Colonic mucosa (tissue), 4 donors: ENCODE measurements at regions not wholly inside any gene's neighbourhood (a gene's known extent, or its start where the extent isn't known, plus 50 kb on each side); places are given as distances from the start of the nearest gene placed in this dataset.

Experiments used
- DNase-seq: peaks from one replicate; pipeline ENCODE4 v3.0.0-alpha.2; 2020
- H3K27ac ChIP-seq: fragments of 200-600 bp; one replicate; pipeline ENCODE4 v1.8.0; 2021
- H3K27me3 ChIP-seq: fragments of 200-600 bp; one replicate; pipeline ENCODE4 v1.8.0; 2021
- H3K36me3 ChIP-seq: fragments of 200-600 bp; one replicate; pipeline ENCODE4 v1.8.0; 2021
- H3K4me1 ChIP-seq: fragments of 200-600 bp; one replicate; pipeline ENCODE4 v1.8.0; 2021; ENCODE audit warnings: mild to moderate bottlenecking
- H3K4me3 ChIP-seq: fragments of 200-600 bp; one replicate; pipeline ENCODE4 v1.8.0; 2021
- H3K9ac ChIP-seq, 2 donors: one replicate each; pipeline ENCODE4 v1.7.0; 2013; ENCODE audit warnings: control low read depth in 2 of 2, low read depth in 2 of 2, low read length in 2 of 2
- H3K9me3 ChIP-seq: fragments of 200-600 bp; one replicate; pipeline ENCODE4 v1.8.0; 2021
- CTCF ChIP-seq: fragments of 200-600 bp; IDR thresholded peaks from one replicate; pipeline ENCODE4 v1.8.0; 2022; ENCODE audit warnings: antibody characterized with exemption, mild to moderate bottlenecking
- intact Hi-C: fragments of 100-400 bp; cut with DNase I; formaldehyde crosslinking; loops from one replicate; pipeline ENCODE4 v1.14.1; 2022
- donor health status: healthy.
- donor health status: DM: no; HTN: no; CAD: no.
- donor health status: DM: no; HTN: no; CAD: no.

GRCh38 chr18:78830826-78831225 lies 148.8 kb upstream of the SALL3 start:
- Histone ChIP-seq H3K27me3 (no peaks in the 10 kb centered on the region), H3K9ac (no peak overlapping the region), H3K27ac (no peak overlapping the region), H3K36me3 (no peaks in the 10 kb centered on the region), H3K4me1 (no peaks in the 10 kb centered on the region), H3K4me3 (no peak overlapping the region), H3K9me3 (no peaks in the 10 kb centered on the region)
- no peak for DNase-seq
- intact Hi-C loops = no loop called here
- TF ChIP-seq CTCF = no peak

GRCh38 chr18:78831603-78832002 lies 148.0 kb upstream of the SALL3 start:
- Histone ChIP-seq H3K27me3 (no peaks in the 10 kb centered on the region), H3K9me3 (no peaks in the 10 kb centered on the region), H3K27ac (no peak overlapping the region), H3K36me3 (no peaks in the 10 kb centered on the region), H3K9ac (no peak overlapping the region), H3K4me3 (no peak overlapping the region), H3K4me1 (no peaks in the 10 kb centered on the region)
- TF ChIP-seq CTCF = no peak
- no peak for DNase-seq
- intact Hi-C loops = no loop called here

- no peaks in the 10 kb centered on the region for H3K9me3 ChIP-seq
- no peak overlapping the region for H3K4me3 ChIP-seq
- intact Hi-C loops = no loop called here
- H3K27me3 ChIP-seq = no peaks in the 10 kb centered on the region
- TF ChIP-seq CTCF = no peak
- H3K4me1 ChIP-seq = no peaks in the 10 kb centered on the region
- no peak overlapping the region for H3K9ac ChIP-seq
- H3K36me3 ChIP-seq = no peaks in the 10 kb centered on the region
- no peak overlapping the region for H3K27ac ChIP-seq
- DNase-seq = no peak
Measured at GRCh38 chr18:78833833-78834232, 145.8 kb upstream of the SALL3 start.

GRCh38 chr18:78836838-78837237 lies 142.8 kb upstream of the SALL3 start:
- intact Hi-C loops = no loop called here
- no peak for TF ChIP-seq CTCF
- no peak overlapping the region for H3K4me3 ChIP-seq
- no peaks in the 10 kb centered on the region for H3K4me1 ChIP-seq
- no peaks in the 10 kb centered on the region for H3K27me3 ChIP-seq
- H3K9me3 ChIP-seq = no peaks in the 10 kb centered on the region
- H3K9ac ChIP-seq = no peak overlapping the region
- no peak overlapping the region for H3K27ac ChIP-seq
- DNase-seq = no peak
- H3K36me3 ChIP-seq = no peaks in the 10 kb centered on the region

- intact Hi-C loops = no loop called here
- Histone ChIP-seq H3K9me3 (no peaks in the 10 kb centered on the region), H3K27me3 (no peaks in the 10 kb centered on the region), H3K4me3 (no peak overlapping the region), H3K27ac (no peak overlapping the region), H3K9ac (no peak overlapping the region), H3K36me3 (no peaks in the 10 kb centered on the region), H3K4me1 (no peaks in the 10 kb centered on the region)
- no peak for TF ChIP-seq CTCF
- no peak for DNase-seq
Measured at GRCh38 chr18:78837754-78838153, 141.9 kb upstream of the SALL3 start.

GRCh38 chr18:78838183-78838582 lies 141.4 kb upstream of the SALL3 start:
- H3K27me3 ChIP-seq = no peaks in the 10 kb centered on the region
- TF ChIP-seq CTCF = no peak
- H3K27ac ChIP-seq = no peak overlapping the region
- H3K9me3 ChIP-seq = no peaks in the 10 kb centered on the region
- intact Hi-C loops = no loop called here
- no peak overlapping the region for H3K9ac ChIP-seq
- DNase-seq = no peak
- no peak overlapping the region for H3K4me3 ChIP-seq
- no peaks in the 10 kb centered on the region for H3K36me3 ChIP-seq
- H3K4me1 ChIP-seq = no peaks in the 10 kb centered on the region
